GM12891 (cell line): ENCODE measurements at regions not wholly inside any gene's neighbourhood (a gene's known extent, or its start where the extent isn't known, plus 50 kb on each side); places are given as distances from the start of the nearest gene placed in this dataset.

ENCODE experiments used
- POLR2A ChIP-seq: IDR thresholded peaks from 2 replicates; pipeline ENCODE4 v1.6.1; 2011; ENCODE audit warnings: low read depth, low read length, control low read depth
- POLR2AphosphoS5 ChIP-seq: IDR thresholded peaks from 2 replicates; pipeline ENCODE4 v1.6.1; 2011; ENCODE audit warnings: low read depth, low read length, control low read depth
- POU2F2 ChIP-seq: IDR thresholded peaks from 2 replicates; pipeline ENCODE4 v1.6.1; 2011; ENCODE audit warnings: low read depth, mild to moderate bottlenecking, control low read depth, low read length, moderate library complexity
- SPI1 ChIP-seq: IDR thresholded peaks from 2 replicates; pipeline ENCODE4 v1.6.1; 2011; ENCODE audit warnings: low read depth, low read length, control low read depth
- TAF1 ChIP-seq: IDR thresholded peaks from 2 replicates; pipeline ENCODE4 v1.6.1; 2011; ENCODE audit warnings: low read depth, low read length, control low read depth

DNA sequence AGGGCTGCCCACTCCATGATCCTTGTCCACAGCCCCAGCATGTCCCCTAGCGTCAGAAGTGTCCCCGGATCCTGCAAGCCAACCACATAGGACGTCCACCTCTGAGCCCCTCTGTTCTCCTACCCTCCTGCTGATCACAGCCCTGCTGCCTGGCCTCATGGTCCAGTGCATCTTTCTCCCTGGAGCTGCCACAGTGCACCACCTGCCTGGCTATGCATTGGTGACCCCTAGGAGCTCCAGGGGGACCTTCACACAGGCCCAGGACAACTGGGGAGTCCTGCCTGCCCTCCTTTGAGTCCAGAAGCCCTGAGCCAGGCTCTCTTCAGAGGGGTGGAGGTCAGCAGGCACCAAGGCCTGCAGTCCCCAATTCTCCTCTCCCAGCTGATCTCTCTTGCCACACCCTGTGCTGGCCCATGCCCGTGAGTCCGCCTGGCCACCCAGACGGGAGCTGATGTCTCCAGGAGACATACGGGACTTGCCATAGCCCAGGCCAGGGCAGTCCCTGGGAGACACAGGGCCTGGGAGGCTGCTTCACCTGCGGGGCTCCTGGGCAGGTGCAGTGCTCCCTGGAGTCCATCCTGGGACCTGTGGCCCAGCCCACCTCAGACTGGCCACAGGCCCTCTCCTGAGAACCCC, 77.4 kb upstream of the RET start:
- TF ChIP-seq POLR2A (no peak), TAF1 (no peak), POLR2AphosphoS5 (no peak), SPI1 (no peak), POU2F2 (no peak)
